K562 (cell line): ENCODE measurements at regions not wholly inside any gene's neighbourhood (a gene's known extent, or its start where the extent isn't known, plus 50 kb on each side); places are given as distances from the start of the nearest gene placed in this dataset.

ENCODE experiments used
- ATAC-seq: fragments of 200-7000 bp; cut with Tn5 transposase; 3 replicates; pipeline ENCODE4 v1.9.1; 2020; ENCODE audit warnings: moderate library complexity
- BruUV-seq: library from RNA; stranded (reverse); fragments of 400-500 nt; replicated peaks from 2 replicates; lab custom pipeline; 2021; lab: Mats Ljungman, UMichigan
- CTCF ChIA-PET: fragments of 300-600 bp; formaldehyde crosslinking; extraction: SDS; loops from one replicate; lab custom pipeline; 2021; ENCODE audit warnings: low intra/inter-chr PET ratio; lab: Yijun Ruan, JAX
- POLR2A ChIA-PET: fragments of 300-600, 350-650 bp; sonication (Branson Sonifier 250); formaldehyde crosslinking; extraction: SDS; loops from one replicate; lab custom pipeline; 2021; ENCODE audit warnings: antibody characterized with exemption, inconsistent platforms; lab: Yijun Ruan, JAX
- DNase-seq, 4 experiments: peaks; one replicate each; pipeline versions ENCODE4 v3.0.0 to v3.0.0-alpha.2; 2011 to 2018; ENCODE audit warnings: low spot score in 3 of 4, mixed read lengths in 3 of 4; ENCODE audit errors: extremely low read depth in 1 of 4
- FAIRE-seq: peaks from 2 replicates; lab custom pipeline; 2011; peaks lifted over from hg19 to GRCh38; lab: Jason Lieb, UNC
- H2AFZ ChIP-seq: 2 replicates; pipeline ENCODE4 v1.6.0; 2011; ENCODE audit warnings: low read depth, low read length, control low read depth, inconsistent platforms
- H3K27ac ChIP-seq: fragments of 200-600 bp; 3 replicates; pipeline ENCODE4 v1.8.0; 2011; ENCODE audit warnings: low read depth, mild to moderate bottlenecking, control low read depth, inconsistent platforms, low read length, moderate library complexity, mixed read lengths; ENCODE audit errors: extremely low read depth
- H3K27me3 ChIP-seq, 2 experiments: fragments of 300-600 bp in 1 of 2; 2 replicates in 1 of 2; 3 replicates in 1 of 2; pipeline versions ENCODE4 v1.6.0 to v1.8.0; 2011; ENCODE audit warnings: inconsistent platforms in 2 of 2, low read length in 2 of 2, mild to moderate bottlenecking in 1 of 2, mixed read lengths in 1 of 2, moderate library complexity in 1 of 2; ENCODE audit not compliant: control insufficient read depth in 2 of 2, insufficient read depth in 2 of 2
- H3K36me3 ChIP-seq: fragments of 300-600 bp; 3 replicates; pipeline ENCODE4 v1.8.0; 2011; ENCODE audit warnings: mild to moderate bottlenecking, low read length, inconsistent platforms; ENCODE audit not compliant: control insufficient read depth, insufficient read depth
- H3K4me1 ChIP-seq, 2 experiments: fragments of 200-600 bp in 1 of 2; replicated peaks in 1 of 2; 2 replicates in 1 of 2; 3 replicates in 1 of 2; pipeline versions ENCODE4 v1.5.1 to v1.8.0; 2011; ENCODE audit warnings: inconsistent platforms in 2 of 2, low read length in 2 of 2, mild to moderate bottlenecking in 1 of 2, mixed read lengths in 1 of 2, moderate library complexity in 1 of 2; ENCODE audit not compliant: control insufficient read depth in 2 of 2, insufficient read depth in 2 of 2
- H3K4me2 ChIP-seq: 2 replicates; pipeline ENCODE4 v1.6.1; 2011; ENCODE audit warnings: low read length, control low read depth, inconsistent platforms, mixed read lengths; ENCODE audit not compliant: insufficient read depth
- H3K4me3 ChIP-seq: fragments of 200-600 bp; sonication (generic), shearing (Covaris generic); 2 replicates; pipeline ENCODE4 v1.5.1; 2016; ENCODE audit warnings: control low read depth, inconsistent platforms
- H3K79me2 ChIP-seq: fragments of 200-600 bp; 3 replicates; pipeline ENCODE4 v1.8.0; 2011; ENCODE audit warnings: low read length, inconsistent platforms; ENCODE audit not compliant: control insufficient read depth, insufficient read depth
- H3K9ac ChIP-seq, 2 experiments: 2 replicates each; pipeline versions ENCODE4 v1.6.0 to v1.6.1; 2011; ENCODE audit warnings: low read depth in 2 of 2, low read length in 2 of 2, control low read depth in 1 of 2, inconsistent platforms in 1 of 2, mild to moderate bottlenecking in 1 of 2, mixed read lengths in 1 of 2; ENCODE audit not compliant: insufficient read depth in 1 of 2
- H3K9me1 ChIP-seq: one replicate; pipeline ENCODE4 v1.6.0; 2011; ENCODE audit warnings: inconsistent platforms, mild to moderate bottlenecking, low read length, moderate library complexity; ENCODE audit not compliant: control insufficient read depth, insufficient read depth
- H3K9me3 ChIP-seq: replicated peaks from 2 replicates; pipeline ENCODE4 v1.5.1; 2011; ENCODE audit warnings: low read depth, low read length, inconsistent platforms; ENCODE audit not compliant: control insufficient read depth, insufficient read depth
- H4K20me1 ChIP-seq: replicated peaks from 2 replicates; pipeline ENCODE4 v1.6.1; 2011; ENCODE audit warnings: low read length, inconsistent platforms, mixed read lengths; ENCODE audit not compliant: control insufficient read depth, insufficient read depth
- BRF2 ChIP-seq: IDR thresholded peaks from 3 replicates; pipeline ENCODE4 v1.6.1; 2011; ENCODE audit warnings: borderline replicate concordance, mild to moderate bottlenecking; ENCODE audit not compliant: insufficient read length, insufficient read depth
- E2F8 ChIP-seq: fragments of 450-650 bp; IDR thresholded peaks from 2 replicates; pipeline ENCODE4 v1.7.1; 2018; ENCODE audit warnings: mild to moderate bottlenecking, low read depth; ENCODE audit not compliant: partially characterized antibody
- MBD1 ChIP-seq: fragments of 250-450 bp; sonication (Bioruptor Pico); IDR thresholded peaks from 2 replicates; pipeline ENCODE4 v1.8.0; 2022; ENCODE audit warnings: inconsistent platforms
- MYBL2 ChIP-seq, 2 experiments: fragments of 450-650 bp in 1 of 2; sonication (generic) in 1 of 2; formaldehyde crosslinking in 1 of 2; IDR thresholded peaks; 2 replicates each; pipeline versions ENCODE4 v1.6.1 to v1.8.1; 2017 to 2022; ENCODE audit warnings: borderline replicate concordance in 1 of 2, inconsistent platforms in 1 of 2, low read depth in 1 of 2, mild to moderate bottlenecking in 1 of 2, missing genetic modification reagents in 1 of 2, moderate library complexity in 1 of 2
- RFX1 ChIP-seq: fragments of 450-650 bp; IDR thresholded peaks from 2 replicates; pipeline ENCODE4 v1.6.1; 2016; ENCODE audit warnings: mild to moderate bottlenecking, moderate library complexity
- TRIM28 ChIP-seq: fragments of 450-650 bp; IDR thresholded peaks from 2 replicates; pipeline ENCODE4 v1.6.1; 2017
- VEZF1 ChIP-seq: fragments of 200-800 bp; sonication (Bioruptor generic); IDR thresholded peaks from 2 replicates; pipeline ENCODE4 v1.6.1; 2017; ENCODE audit warnings: missing genetic modification characterization, missing compliant biosample characterization
- ZC3H4 ChIP-seq: sonication (generic); formaldehyde crosslinking; IDR thresholded peaks from 2 replicates; pipeline ENCODE4 v1.9.0; 2021; ENCODE audit warnings: missing genetic modification reagents, borderline replicate concordance
- ZNF282 ChIP-seq: sonication (generic); formaldehyde crosslinking; IDR thresholded peaks from 2 replicates; pipeline ENCODE4 v1.8.1; 2023; ENCODE audit warnings: missing genetic modification reagents
- ZNF449 ChIP-seq: fragments of 250-450 bp; sonication (Bioruptor Pico); IDR thresholded peaks from 2 replicates; pipeline ENCODE4 v1.8.0; 2022; ENCODE audit warnings: moderate library complexity, mild to moderate bottlenecking, inconsistent platforms
- WGBS: fragments of 100-300 bp; shearing (Covaris generic); methylation state at CpG from one replicate; pipeline ENCODE4 v1.1.6; 2016; ENCODE audit warnings: low coverage, mixed read lengths; ENCODE audit not compliant: insufficient coverage; ENCODE audit errors: missing lambda C conversion rate; 5-methylcytosine and 5-hydroxymethylcytosine counted together
- in situ Hi-C: fragments of 300-500 bp; cut with MboI; formaldehyde crosslinking; loops from 4 replicates; pipeline ENCODE4 v1.15.0; 2018; ENCODE audit warnings: inconsistent platforms, mixed read lengths
- intact Hi-C: fragments of 100-400 bp; cut with micrococcal nuclease; formaldehyde crosslinking; loops from 2 replicates; pipeline ENCODE4 v1.14.2; 2022

- TF ChIP-seq MBD1 (CRISPR knock-in tag) = no peak
- TF ChIP-seq RFX1 = no peak
- TF ChIP-seq TRIM28 = no peak
Observed at GRCh38 chr2:226308986-226309385, 490.6 kb downstream of the IRS1 start (continued).

GRCh38 chr2:226308323-226308680 lies 491.3 kb downstream of the IRS1 start:
- intact Hi-C loops (no loop called here), in situ Hi-C loops (no loop called here)
- Histone ChIP-seq H3K36me3 (no peaks in the 10 kb centered on the region), H3K9ac (no peak overlapping the region), H3K27ac (no peak overlapping the region), H3K27me3 (no peaks in the 10 kb centered on the region), H3K4me2 (no peak overlapping the region), H4K20me1 (no peaks in the 10 kb centered on the region), H3K9me3 (no peaks in the 10 kb centered on the region), H3K79me2 (no peaks in the 10 kb centered on the region), H2AFZ (no peak overlapping the region), H3K4me1 (no peaks in the 10 kb centered on the region), H3K4me3 (no peak overlapping the region), H3K9me1 (no peaks in the 10 kb centered on the region)
- FAIRE-seq = no peak
- WGBS = 6% methylated on average over 2 of the region's 2 CpGs
- ChIA-PET POLR2A (no interaction called here), CTCF (no interaction called here)
- ATAC-seq = no peak
- no TSS peak for BruUV-seq
- DNase-seq = no peak
- TF ChIP-seq E2F8 = no peak
- TF ChIP-seq ZNF282 (CRISPR knock-in tag) = no peak
- no peak for TF ChIP-seq BRF2
- TF ChIP-seq VEZF1 (CRISPR knock-in tag) = no peak
- TF ChIP-seq MYBL2 (IDR thresholded peaks at IDR 0.05; ENCODE audit: low read depth) = no peak
- no peak for TF ChIP-seq MYBL2 (CRISPR knock-in tag; IDR thresholded peaks at IDR 0.05; ENCODE audit: borderline replicate concordance)
- no peak for TF ChIP-seq ZC3H4 (CRISPR knock-in tag)
- TF ChIP-seq ZNF449 = no peak
